Neural cell (in vitro differentiated cells): ENCODE measurements at regions not wholly inside any gene's neighbourhood (a gene's known extent, or its start where the extent isn't known, plus 50 kb on each side); places are given as distances from the start of the nearest gene placed in this dataset.

Experiments used
- H2AFZ ChIP-seq: fragments of 200-600, 300-800 bp; sonication (generic), shearing (Covaris generic); 2 replicates; pipeline ENCODE4 v1.6.0; 2014; ENCODE audit warnings: low read depth, mild to moderate bottlenecking, antibody characterized with exemption, low read length, moderate library complexity
- H3F3A ChIP-seq: fragments of 200-600 bp; shearing (Covaris generic); 2 replicates; pipeline ENCODE4 v1.6.1; 2016; ENCODE audit warnings: mild to moderate bottlenecking, moderate library complexity, mixed read lengths, antibody characterized with exemption, low read length; ENCODE audit not compliant: insufficient read depth, poor library complexity, severe bottlenecking
- H3K27ac ChIP-seq: fragments of 200-600, 300-800 bp; sonication (generic), shearing (Covaris generic); 2 replicates; pipeline ENCODE4 v1.5.1; 2014; ENCODE audit warnings: mild to moderate bottlenecking, low read length, moderate library complexity
- H3K27me3 ChIP-seq: fragments of 300-800, 200-600 bp; sonication (generic), shearing (Covaris generic); 2 replicates; pipeline ENCODE4 v1.6.0; 2014; ENCODE audit warnings: mild to moderate bottlenecking, low read depth, low read length, moderate library complexity; ENCODE audit not compliant: insufficient read depth
- H3K36me3 ChIP-seq: fragments of 300-800, 200-600 bp; sonication (generic), shearing (Covaris generic); 2 replicates; pipeline ENCODE4 v1.5.1; 2014; ENCODE audit warnings: mild to moderate bottlenecking, antibody characterized with exemption, low read length, moderate library complexity; ENCODE audit not compliant: insufficient read depth
- H3K4me2 ChIP-seq: fragments of 300-800, 200-600 bp; sonication (generic), shearing (Covaris generic); 2 replicates; pipeline ENCODE4 v1.6.0; 2014; ENCODE audit warnings: mild to moderate bottlenecking, low read length
- H3K4me3 ChIP-seq: fragments of 300-800, 200-600 bp; sonication (generic), shearing (Covaris generic); 2 replicates; pipeline ENCODE4 v1.5.1; 2014; ENCODE audit warnings: mild to moderate bottlenecking, low read length, moderate library complexity
- H3K79me2 ChIP-seq: fragments of 200-600 bp; shearing (Covaris generic); replicated peaks from 2 replicates; pipeline ENCODE4 v1.6.0; 2014; ENCODE audit warnings: mild to moderate bottlenecking, low read length, moderate library complexity; ENCODE audit not compliant: insufficient read depth
- H3K9ac ChIP-seq: fragments of 300-800, 200-600 bp; sonication (generic), shearing (Covaris generic); 2 replicates; pipeline ENCODE4 v1.6.1; 2016; ENCODE audit warnings: mild to moderate bottlenecking, low read length, mixed read lengths
- H3K9me2 ChIP-seq: fragments of 200-600 bp; shearing (Covaris generic); 2 replicates; pipeline ENCODE4 v1.6.1; 2016; ENCODE audit warnings: mild to moderate bottlenecking, low read length, mixed read lengths; ENCODE audit not compliant: insufficient read depth
- H3K9me3 ChIP-seq: fragments of 200-600, 300-800 bp; sonication (generic), shearing (Covaris generic); 2 replicates; pipeline ENCODE4 v1.6.1; 2016; ENCODE audit warnings: mild to moderate bottlenecking, mixed run types, low read length, moderate library complexity, mixed read lengths
- H4K20me1 ChIP-seq: fragments of 200-600 bp; shearing (Covaris generic); 2 replicates; pipeline ENCODE4 v1.6.1; 2016; ENCODE audit warnings: mild to moderate bottlenecking, mixed run types; ENCODE audit not compliant: insufficient read depth
- EP300 ChIP-seq: fragments of 450-650 bp; conservative IDR thresholded peaks from 2 replicates; pipeline ENCODE4 v1.6.1; 2014; ENCODE audit warnings: antibody characterized with exemption, mild to moderate bottlenecking, moderate library complexity; ENCODE audit not compliant: poor library complexity, severe bottlenecking
- EZH2 ChIP-seq: fragments of 200-600, 300-800 bp; shearing (Covaris generic), sonication (generic); IDR thresholded peaks from 2 replicates; pipeline ENCODE4 v1.6.1; 2014; ENCODE audit warnings: antibody characterized with exemption, low read length, borderline replicate concordance, mild to moderate bottlenecking; ENCODE audit not compliant: insufficient read depth, poor library complexity, severe bottlenecking
- MXI1 ChIP-seq: fragments of 450-650 bp; conservative IDR thresholded peaks from 2 replicates; pipeline ENCODE4 v1.6.1; 2014; ENCODE audit warnings: antibody characterized with exemption, mild to moderate bottlenecking; ENCODE audit not compliant: poor library complexity, severe bottlenecking
- POLR2AphosphoS5 ChIP-seq: IDR thresholded peaks from 2 replicates; pipeline ENCODE4 v1.6.1; 2012
- RAD21 ChIP-seq: fragments of 450-650 bp; conservative IDR thresholded peaks from 2 replicates; pipeline ENCODE4 v1.6.1; 2014; ENCODE audit warnings: antibody characterized with exemption, mild to moderate bottlenecking, moderate library complexity
- SMC3 ChIP-seq: fragments of 450-650 bp; conservative IDR thresholded peaks from 2 replicates; pipeline ENCODE4 v1.6.1; 2014; ENCODE audit warnings: antibody characterized with exemption, mild to moderate bottlenecking, moderate library complexity; ENCODE audit not compliant: poor library complexity
- TAF1 ChIP-seq: IDR thresholded peaks from 2 replicates; pipeline ENCODE4 v1.6.1; 2012; ENCODE audit warnings: low read depth
- TF ChIP-seq, protein P1 (sequence below): fragments of 450-650 bp; IDR thresholded peaks from 2 replicates; pipeline ENCODE4 v1.5.1; 2014; ENCODE audit warnings: antibody characterized with exemption, mild to moderate bottlenecking, moderate library complexity; ENCODE audit not compliant: poor library complexity, severe bottlenecking
- TF ChIP-seq, protein P2 (sequence below): IDR thresholded peaks from 2 replicates; pipeline ENCODE4 v1.6.1; 2012; ENCODE audit warnings: borderline replicate concordance

DNA sequence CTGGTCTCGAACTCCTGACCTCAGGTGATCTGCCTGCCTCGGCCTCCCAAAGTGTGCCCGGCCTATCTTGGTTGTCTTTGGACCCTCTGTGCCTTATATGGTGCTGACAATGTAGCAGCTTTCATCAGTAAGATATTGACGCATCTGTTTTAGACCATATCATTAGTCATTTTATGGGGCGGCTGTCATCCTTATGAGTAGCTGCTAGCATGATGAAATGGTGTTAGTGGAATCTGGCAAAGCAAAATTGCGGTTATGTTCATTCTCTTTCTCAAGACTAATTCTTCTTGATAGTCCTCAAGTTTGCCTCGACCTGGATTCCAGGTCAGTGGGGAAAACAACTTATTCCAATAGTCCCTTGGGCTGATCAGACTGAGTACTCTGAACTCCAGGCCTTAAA is 199.9 kb downstream of the PRDM2 start:
- Histone ChIP-seq H3K36me3 (no peaks in the 10 kb centered on the region), H2AFZ (no peak overlapping the region), H4K20me1 (no peaks in the 10 kb centered on the region), H3K9me2 (no peaks in the 10 kb centered on the region), H3K27me3 (no peaks in the 10 kb centered on the region), H3F3A (no peaks in the 10 kb centered on the region), H3K27ac (no peak overlapping the region), H3K4me3 (no peak overlapping the region), H3K79me2 (no peaks in the 10 kb centered on the region), H3K4me2 (no peak overlapping the region), H3K9me3 (no peaks in the 10 kb centered on the region), H3K9ac (no peak overlapping the region)
- TF ChIP-seq MXI1 (no peak), POLR2AphosphoS5 (no peak), SMC3 (no peak), EZH2 (no peak), TAF1 (no peak), EP300 (no peak), RAD21 (no peak)
- TF ChIP-seq, protein P1, sequence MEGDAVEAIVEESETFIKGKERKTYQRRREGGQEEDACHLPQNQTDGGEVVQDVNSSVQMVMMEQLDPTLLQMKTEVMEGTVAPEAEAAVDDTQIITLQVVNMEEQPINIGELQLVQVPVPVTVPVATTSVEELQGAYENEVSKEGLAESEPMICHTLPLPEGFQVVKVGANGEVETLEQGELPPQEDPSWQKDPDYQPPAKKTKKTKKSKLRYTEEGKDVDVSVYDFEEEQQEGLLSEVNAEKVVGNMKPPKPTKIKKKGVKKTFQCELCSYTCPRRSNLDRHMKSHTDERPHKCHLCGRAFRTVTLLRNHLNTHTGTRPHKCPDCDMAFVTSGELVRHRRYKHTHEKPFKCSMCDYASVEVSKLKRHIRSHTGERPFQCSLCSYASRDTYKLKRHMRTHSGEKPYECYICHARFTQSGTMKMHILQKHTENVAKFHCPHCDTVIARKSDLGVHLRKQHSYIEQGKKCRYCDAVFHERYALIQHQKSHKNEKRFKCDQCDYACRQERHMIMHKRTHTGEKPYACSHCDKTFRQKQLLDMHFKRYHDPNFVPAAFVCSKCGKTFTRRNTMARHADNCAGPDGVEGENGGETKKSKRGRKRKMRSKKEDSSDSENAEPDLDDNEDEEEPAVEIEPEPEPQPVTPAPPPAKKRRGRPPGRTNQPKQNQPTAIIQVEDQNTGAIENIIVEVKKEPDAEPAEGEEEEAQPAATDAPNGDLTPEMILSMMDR: no peak
- TF ChIP-seq, protein P2, sequence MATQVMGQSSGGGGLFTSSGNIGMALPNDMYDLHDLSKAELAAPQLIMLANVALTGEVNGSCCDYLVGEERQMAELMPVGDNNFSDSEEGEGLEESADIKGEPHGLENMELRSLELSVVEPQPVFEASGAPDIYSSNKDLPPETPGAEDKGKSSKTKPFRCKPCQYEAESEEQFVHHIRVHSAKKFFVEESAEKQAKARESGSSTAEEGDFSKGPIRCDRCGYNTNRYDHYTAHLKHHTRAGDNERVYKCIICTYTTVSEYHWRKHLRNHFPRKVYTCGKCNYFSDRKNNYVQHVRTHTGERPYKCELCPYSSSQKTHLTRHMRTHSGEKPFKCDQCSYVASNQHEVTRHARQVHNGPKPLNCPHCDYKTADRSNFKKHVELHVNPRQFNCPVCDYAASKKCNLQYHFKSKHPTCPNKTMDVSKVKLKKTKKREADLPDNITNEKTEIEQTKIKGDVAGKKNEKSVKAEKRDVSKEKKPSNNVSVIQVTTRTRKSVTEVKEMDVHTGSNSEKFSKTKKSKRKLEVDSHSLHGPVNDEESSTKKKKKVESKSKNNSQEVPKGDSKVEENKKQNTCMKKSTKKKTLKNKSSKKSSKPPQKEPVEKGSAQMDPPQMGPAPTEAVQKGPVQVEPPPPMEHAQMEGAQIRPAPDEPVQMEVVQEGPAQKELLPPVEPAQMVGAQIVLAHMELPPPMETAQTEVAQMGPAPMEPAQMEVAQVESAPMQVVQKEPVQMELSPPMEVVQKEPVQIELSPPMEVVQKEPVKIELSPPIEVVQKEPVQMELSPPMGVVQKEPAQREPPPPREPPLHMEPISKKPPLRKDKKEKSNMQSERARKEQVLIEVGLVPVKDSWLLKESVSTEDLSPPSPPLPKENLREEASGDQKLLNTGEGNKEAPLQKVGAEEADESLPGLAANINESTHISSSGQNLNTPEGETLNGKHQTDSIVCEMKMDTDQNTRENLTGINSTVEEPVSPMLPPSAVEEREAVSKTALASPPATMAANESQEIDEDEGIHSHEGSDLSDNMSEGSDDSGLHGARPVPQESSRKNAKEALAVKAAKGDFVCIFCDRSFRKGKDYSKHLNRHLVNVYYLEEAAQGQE: no peak

DNA sequence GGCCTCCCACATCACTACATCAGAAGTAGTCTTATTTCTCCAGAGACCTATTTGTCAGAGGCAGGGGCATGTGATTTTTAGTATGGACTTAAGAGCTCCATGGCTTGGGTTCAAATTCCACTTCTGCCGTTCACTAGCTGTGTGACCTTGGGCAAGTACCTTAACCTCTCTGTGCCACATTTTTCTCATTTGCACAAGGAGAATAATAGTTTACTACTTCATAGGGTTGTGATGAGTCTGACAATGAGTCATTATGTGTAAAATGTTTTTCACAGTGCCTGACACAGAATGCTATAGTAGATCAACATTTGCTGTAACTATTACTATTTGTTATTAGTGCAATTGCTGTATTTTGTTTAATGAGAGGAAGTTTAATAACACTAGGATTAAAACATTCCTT is 200.6 kb downstream of the PRDM2 start:
- Histone ChIP-seq H3K27me3 (no peaks in the 10 kb centered on the region), H3K4me2 (no peak overlapping the region), H3K9ac (no peak overlapping the region), H4K20me1 (no peaks in the 10 kb centered on the region), H3K4me3 (no peak overlapping the region), H3K9me2 (no peaks in the 10 kb centered on the region), H3K27ac (no peak overlapping the region), H3K9me3 (no peaks in the 10 kb centered on the region), H3F3A (no peaks in the 10 kb centered on the region), H3K79me2 (no peaks in the 10 kb centered on the region), H3K36me3 (no peaks in the 10 kb centered on the region), H2AFZ (no peak overlapping the region)
- no peak for TF ChIP-seq EZH2
- no peak for TF ChIP-seq POLR2AphosphoS5
- no peak for TF ChIP-seq SMC3
- no peak for TF ChIP-seq TAF1
- TF ChIP-seq RAD21: no peak
- TF ChIP-seq, protein P1: no peak
- no peak for TF ChIP-seq EP300
- no peak for TF ChIP-seq MXI1
- TF ChIP-seq, protein P2: no peak
